H1 (cell line): ENCODE measurements at regions not wholly inside any gene's neighbourhood (a gene's known extent, or its start where the extent isn't known, plus 50 kb on each side); places are given as distances from the start of the nearest gene placed in this dataset.

Experiments used
- ATF2 ChIP-seq: IDR thresholded peaks from 2 replicates; pipeline ENCODE4 v1.6.1; 2012; ENCODE audit warnings: low read length, inconsistent platforms
- CTBP2 ChIP-seq: IDR thresholded peaks from 2 replicates; pipeline ENCODE4 v1.7.0; 2011; ENCODE audit warnings: borderline replicate concordance, mild to moderate bottlenecking, moderate library complexity, mixed read lengths, low read length; ENCODE audit not compliant: insufficient read depth, insufficient read length
- CTCF ChIP-seq, 3 experiments: IDR thresholded peaks; 1 replicate in 2 of 3; 2 replicates in 1 of 3; pipeline versions ENCODE4 v1.5.1 to v1.6.1; 2011; ENCODE audit warnings: low read length in 3 of 3, mild to moderate bottlenecking in 3 of 3, inconsistent platforms in 2 of 3, low read depth in 1 of 3, moderate library complexity in 1 of 3; ENCODE audit not compliant: insufficient read depth in 1 of 3; ENCODE audit errors: control extremely low read depth in 1 of 3
- EGR1 ChIP-seq: IDR thresholded peaks from 2 replicates; pipeline ENCODE4 v1.6.1; 2011; ENCODE audit warnings: low read depth, low read length, borderline replicate concordance
- EP300 ChIP-seq, 2 experiments: IDR thresholded peaks; 1 replicate in 1 of 2; 2 replicates in 1 of 2; pipeline ENCODE4 v1.6.1; 2011 to 2012; ENCODE audit warnings: low read depth in 2 of 2, low read length in 2 of 2, mild to moderate bottlenecking in 2 of 2, borderline replicate concordance in 1 of 2, inconsistent platforms in 1 of 2, moderate library complexity in 1 of 2
- EZH2 ChIP-seq: fragments of 200-600 bp; sonication (generic); IDR thresholded peaks from 2 replicates; pipeline ENCODE4 v1.7.1; 2012; ENCODE audit warnings: low read depth, mild to moderate bottlenecking, moderate library complexity, low read length, inconsistent platforms; ENCODE audit not compliant: severe bottlenecking
- FOSL1 ChIP-seq: IDR thresholded peaks from 2 replicates; pipeline ENCODE4 v1.6.1; 2011; ENCODE audit warnings: mild to moderate bottlenecking, low read depth, low read length, moderate library complexity; ENCODE audit not compliant: insufficient read depth
- JUN ChIP-seq: IDR thresholded peaks from 2 replicates; pipeline ENCODE4 v1.6.1; 2011; ENCODE audit warnings: low read depth, mild to moderate bottlenecking, improper control_type of control experiment, low read length
- PHF8 ChIP-seq: fragments of 200-600 bp; sonication (generic); conservative IDR thresholded peaks from 2 replicates; pipeline ENCODE4 v1.7.1; 2012; ENCODE audit warnings: low read depth, mild to moderate bottlenecking, inconsistent platforms, low read length, moderate library complexity
- TAF1 ChIP-seq: IDR thresholded peaks from 2 replicates; pipeline ENCODE4 v1.6.1; 2011; ENCODE audit warnings: mild to moderate bottlenecking, low read depth, low read length
- TBP ChIP-seq: IDR thresholded peaks from 2 replicates; pipeline ENCODE4 v1.6.1; 2011; ENCODE audit warnings: low read depth, low read length, improper control_type of control experiment

GRCh38 chrY:18650746-18651145 lies 104.2 kb downstream of the HSFY1 start:
- TF ChIP-seq CTCF (IDR thresholded peaks at IDR 0.05; ENCODE audit: control extremely low read depth in 1 of 3, insufficient read depth in 1 of 3, low read depth in 1 of 3, low read length in 3 of 3), result no peak
- no peak for TF ChIP-seq PHF8
- no peak for TF ChIP-seq EZH2
- TF ChIP-seq ATF2, result no peak
- TF ChIP-seq TBP, result no peak
- no peak for TF ChIP-seq EGR1
- TF ChIP-seq FOSL1, result no peak
- no peak for TF ChIP-seq CTBP2
- TF ChIP-seq JUN, result no peak
- TF ChIP-seq EP300 (IDR thresholded peaks at IDR 0.05; ENCODE audit: borderline replicate concordance in 1 of 2, low read depth in 2 of 2, low read length in 2 of 2), result no peak
- TF ChIP-seq TAF1, result no peak
